Fibroblast of lung (primary cell): ENCODE measurements at regions not wholly inside any gene's neighbourhood (a gene's known extent, or its start where the extent isn't known, plus 50 kb on each side); places are given as distances from the start of the nearest gene placed in this dataset.

Experiments used
- EZH2 ChIP-seq: IDR thresholded peaks from 2 replicates; pipeline ENCODE4 v1.5.1; 2012; ENCODE audit warnings: low read length, control low read depth, mild to moderate bottlenecking; ENCODE audit errors: missing control alignments
- TF ChIP-seq, protein P1 (sequence below), 2 donors: IDR thresholded peaks in 1 of 2; conservative IDR thresholded peaks in 1 of 2; 1 replicate in 1 of 2; 2 replicates in 1 of 2; pipeline ENCODE4 v1.5.1; 2011 to 2012; ENCODE audit warnings: low read length in 2 of 2, control low read depth in 1 of 2, inconsistent platforms in 1 of 2, low read depth in 1 of 2, mild to moderate bottlenecking in 1 of 2

DNA sequence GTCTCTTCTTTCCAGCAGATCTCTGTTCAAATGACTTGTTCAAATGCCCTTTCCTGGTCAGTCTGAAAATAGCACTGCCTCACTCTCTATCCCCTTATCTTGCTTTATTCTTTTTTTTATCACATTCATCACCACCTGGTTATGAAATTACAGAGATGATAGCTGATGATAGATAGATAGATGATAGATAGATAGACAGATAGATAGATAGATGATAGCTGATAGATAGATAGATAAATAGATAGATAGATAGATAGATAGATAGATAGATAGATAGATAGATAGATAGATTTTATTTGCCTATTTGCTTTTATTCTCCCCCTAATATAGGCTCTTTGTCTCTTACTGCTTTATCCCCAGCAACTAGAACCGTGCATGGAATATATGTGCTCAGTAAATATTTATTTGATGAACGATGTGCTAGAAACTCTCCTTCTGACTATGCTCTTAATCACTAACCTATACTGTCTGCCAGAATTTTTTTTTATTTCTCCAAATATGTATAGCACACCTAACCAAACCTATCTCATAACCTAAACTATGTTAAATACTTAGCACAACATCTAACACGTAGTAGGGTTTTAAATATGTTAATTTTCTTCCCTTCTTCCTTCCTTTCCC lies 372.8 kb upstream of the DUSP10 start:
- TF ChIP-seq, protein P1, sequence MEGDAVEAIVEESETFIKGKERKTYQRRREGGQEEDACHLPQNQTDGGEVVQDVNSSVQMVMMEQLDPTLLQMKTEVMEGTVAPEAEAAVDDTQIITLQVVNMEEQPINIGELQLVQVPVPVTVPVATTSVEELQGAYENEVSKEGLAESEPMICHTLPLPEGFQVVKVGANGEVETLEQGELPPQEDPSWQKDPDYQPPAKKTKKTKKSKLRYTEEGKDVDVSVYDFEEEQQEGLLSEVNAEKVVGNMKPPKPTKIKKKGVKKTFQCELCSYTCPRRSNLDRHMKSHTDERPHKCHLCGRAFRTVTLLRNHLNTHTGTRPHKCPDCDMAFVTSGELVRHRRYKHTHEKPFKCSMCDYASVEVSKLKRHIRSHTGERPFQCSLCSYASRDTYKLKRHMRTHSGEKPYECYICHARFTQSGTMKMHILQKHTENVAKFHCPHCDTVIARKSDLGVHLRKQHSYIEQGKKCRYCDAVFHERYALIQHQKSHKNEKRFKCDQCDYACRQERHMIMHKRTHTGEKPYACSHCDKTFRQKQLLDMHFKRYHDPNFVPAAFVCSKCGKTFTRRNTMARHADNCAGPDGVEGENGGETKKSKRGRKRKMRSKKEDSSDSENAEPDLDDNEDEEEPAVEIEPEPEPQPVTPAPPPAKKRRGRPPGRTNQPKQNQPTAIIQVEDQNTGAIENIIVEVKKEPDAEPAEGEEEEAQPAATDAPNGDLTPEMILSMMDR (conservative IDR thresholded peaks at IDR 0.05 in 1 of 2, IDR thresholded peaks at IDR 0.05 in 1 of 2; ENCODE audit: low read depth in 1 of 2, low read length in 2 of 2): no peak
- TF ChIP-seq EZH2: no peak
